Nephron progenitor cell (in vitro differentiated cells): ENCODE measurements at regions not wholly inside any gene's neighbourhood (a gene's known extent, or its start where the extent isn't known, plus 50 kb on each side); places are given as distances from the start of the nearest gene placed in this dataset.
"Not testable (repeated sequence)": the region's sequence is repeated elsewhere in the genome, so short reads cannot be mapped to it uniquely, and the experiment has no call there.

Experiments
- DNase-seq: peaks from one replicate; pipeline ENCODE4 v3.0.0; 2021
- H3K27ac Mint-ChIP-seq: 2 replicates; pipeline ENCODE4 v1.8.0; 2021; ENCODE audit warnings: mild to moderate bottlenecking, moderate library complexity, mixed read lengths
- H3K27me3 Mint-ChIP-seq: 2 replicates; pipeline ENCODE4 v1.8.0; 2021; ENCODE audit warnings: mild to moderate bottlenecking, low read depth, mixed read lengths; ENCODE audit not compliant: poor library complexity
- H3K36me3 Mint-ChIP-seq: 2 replicates; pipeline ENCODE4 v1.8.0; 2021; ENCODE audit warnings: low read depth, mixed read lengths
- H3K4me1 Mint-ChIP-seq: 2 replicates; pipeline ENCODE4 v1.8.0; 2021; ENCODE audit warnings: mixed read lengths
- H3K4me3 Mint-ChIP-seq: 2 replicates; pipeline ENCODE4 v1.8.0; 2021; ENCODE audit warnings: mild to moderate bottlenecking, moderate library complexity, mixed read lengths
- H3K9me3 Mint-ChIP-seq: 2 replicates; pipeline ENCODE4 v1.8.0; 2021; ENCODE audit warnings: mild to moderate bottlenecking, moderate library complexity, mixed read lengths
- TF ChIP-seq, protein P1 (sequence below): fragments of 200-600 bp; sonication (generic); IDR thresholded peaks from 2 replicates; pipeline ENCODE4 v1.5.0; 2021; ENCODE audit warnings: antibody characterized with exemption

DNA sequence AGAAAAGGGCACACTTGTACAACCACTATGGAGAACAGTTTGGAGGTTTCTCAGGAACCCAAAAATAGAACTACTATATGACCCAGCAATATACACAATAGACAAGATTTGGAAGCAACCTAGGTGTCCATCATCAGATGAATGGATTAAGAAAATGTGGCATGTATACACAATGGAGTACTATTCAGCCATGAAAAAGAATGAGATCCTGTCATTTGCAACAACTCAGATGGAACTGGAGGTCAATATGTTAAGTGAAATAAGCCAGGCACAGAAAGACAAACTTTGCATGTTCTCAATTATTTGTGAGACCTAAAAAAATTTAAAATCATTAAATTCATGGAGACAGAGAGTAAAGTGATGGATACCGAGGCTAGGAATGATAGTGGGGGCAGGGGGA, 118.8 kb downstream of the ZNF467 start:
- H3K4me1 Mint-ChIP-seq, result no peaks in the 10 kb centered on the region
- TF ChIP-seq, protein P1, sequence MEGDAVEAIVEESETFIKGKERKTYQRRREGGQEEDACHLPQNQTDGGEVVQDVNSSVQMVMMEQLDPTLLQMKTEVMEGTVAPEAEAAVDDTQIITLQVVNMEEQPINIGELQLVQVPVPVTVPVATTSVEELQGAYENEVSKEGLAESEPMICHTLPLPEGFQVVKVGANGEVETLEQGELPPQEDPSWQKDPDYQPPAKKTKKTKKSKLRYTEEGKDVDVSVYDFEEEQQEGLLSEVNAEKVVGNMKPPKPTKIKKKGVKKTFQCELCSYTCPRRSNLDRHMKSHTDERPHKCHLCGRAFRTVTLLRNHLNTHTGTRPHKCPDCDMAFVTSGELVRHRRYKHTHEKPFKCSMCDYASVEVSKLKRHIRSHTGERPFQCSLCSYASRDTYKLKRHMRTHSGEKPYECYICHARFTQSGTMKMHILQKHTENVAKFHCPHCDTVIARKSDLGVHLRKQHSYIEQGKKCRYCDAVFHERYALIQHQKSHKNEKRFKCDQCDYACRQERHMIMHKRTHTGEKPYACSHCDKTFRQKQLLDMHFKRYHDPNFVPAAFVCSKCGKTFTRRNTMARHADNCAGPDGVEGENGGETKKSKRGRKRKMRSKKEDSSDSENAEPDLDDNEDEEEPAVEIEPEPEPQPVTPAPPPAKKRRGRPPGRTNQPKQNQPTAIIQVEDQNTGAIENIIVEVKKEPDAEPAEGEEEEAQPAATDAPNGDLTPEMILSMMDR, result no peak
- H3K4me3 Mint-ChIP-seq, result no peak overlapping the region

DNA sequence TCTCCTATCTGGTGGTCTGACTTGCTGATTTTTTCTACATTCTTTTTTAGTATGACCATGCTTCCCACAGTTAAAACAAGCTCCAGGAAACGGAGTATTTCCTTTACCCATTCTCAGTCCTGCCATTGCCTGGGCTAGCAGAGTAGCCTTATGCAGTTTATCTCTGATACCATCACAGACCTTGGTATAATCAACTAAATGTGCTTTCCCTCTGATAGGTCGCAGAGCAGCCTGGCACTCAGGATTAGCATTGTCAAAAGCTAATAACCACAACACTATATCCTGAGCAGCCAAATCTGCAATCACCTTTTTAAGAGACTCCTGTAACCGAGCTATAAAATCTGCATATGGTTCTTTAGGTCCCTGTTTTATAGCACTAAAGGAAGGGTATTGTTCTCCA, 123.2 kb downstream of the ZNF467 start:
- H3K4me1 Mint-ChIP-seq, H3K36me3 Mint-ChIP-seq, H3K27ac Mint-ChIP-seq, DNase-seq, H3K4me3 Mint-ChIP-seq: not testable (repeated sequence)
- Mint-ChIP-seq H3K9me3 (peaks cover 39% of the 10 kb centered on the region), H3K27me3 (peaks cover 27% of the 10 kb centered on the region)

More for the DNA sequence above, 118.8 kb downstream of the ZNF467 start:
- H3K9me3 Mint-ChIP-seq, result peaks cover 62% of the 10 kb centered on the region
- no peak for DNase-seq
- no peak overlapping the region for H3K27ac Mint-ChIP-seq
- peaks cover 6% of the 10 kb centered on the region for H3K36me3 Mint-ChIP-seq
- H3K27me3 Mint-ChIP-seq, result peaks cover 39% of the 10 kb centered on the region

DNA sequence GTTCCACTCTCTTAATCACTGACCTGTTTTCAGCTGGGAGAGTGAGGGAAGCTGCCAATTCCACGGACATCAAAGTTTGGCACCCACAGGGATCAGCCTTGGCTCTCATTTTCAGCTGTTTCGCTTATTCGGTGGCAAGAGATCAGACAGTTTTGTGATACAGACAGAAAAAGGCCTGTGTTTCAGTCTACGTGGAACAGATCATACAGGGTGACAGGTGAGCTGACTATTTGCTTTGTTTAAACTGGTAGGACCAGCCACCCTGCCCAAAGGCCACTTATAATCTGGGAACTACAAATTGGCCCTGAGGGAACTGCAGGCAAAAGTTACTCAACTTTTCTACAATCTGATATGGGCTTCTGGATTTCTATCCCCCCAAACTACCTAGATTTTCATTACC, 128.6 kb downstream of the ZNF467 start:
- Mint-ChIP-seq H3K27ac (no peak overlapping the region), H3K36me3 (no peaks in the 10 kb centered on the region), H3K4me1 (no peaks in the 10 kb centered on the region), H3K4me3 (no peak overlapping the region), H3K9me3 (no peaks in the 10 kb centered on the region), H3K27me3 (peaks cover 18% of the 10 kb centered on the region)
- no peak for DNase-seq
- TF ChIP-seq, protein P1, result no peak

DNA sequence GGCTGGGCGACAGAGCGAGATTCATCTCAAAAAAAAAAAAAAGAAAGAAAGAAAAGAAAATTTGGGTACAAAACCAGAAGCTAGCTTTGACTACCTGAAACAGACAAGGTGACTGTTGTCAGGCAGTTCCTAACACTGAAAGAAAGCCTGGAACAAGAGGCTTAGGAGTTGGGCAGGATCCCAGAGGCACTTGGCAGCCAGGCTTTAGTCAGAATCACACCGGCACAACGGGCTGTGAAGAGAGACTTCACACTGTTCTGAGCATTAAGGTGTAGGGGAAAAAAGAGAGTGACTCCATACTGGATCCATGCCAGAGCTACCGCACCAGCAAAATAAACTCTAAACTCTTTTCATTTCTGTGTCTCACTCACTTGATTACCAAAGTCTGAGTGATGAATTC, 130.8 kb downstream of the ZNF467 start:
- no peak for DNase-seq
- Mint-ChIP-seq H3K4me1 (no peaks in the 10 kb centered on the region), H3K9me3 (no peaks in the 10 kb centered on the region), H3K4me3 (no peak overlapping the region), H3K27ac (no peak overlapping the region), H3K36me3 (no peaks in the 10 kb centered on the region), H3K27me3 (peaks cover 19% of the 10 kb centered on the region)
- TF ChIP-seq, protein P1, result no peak

DNA sequence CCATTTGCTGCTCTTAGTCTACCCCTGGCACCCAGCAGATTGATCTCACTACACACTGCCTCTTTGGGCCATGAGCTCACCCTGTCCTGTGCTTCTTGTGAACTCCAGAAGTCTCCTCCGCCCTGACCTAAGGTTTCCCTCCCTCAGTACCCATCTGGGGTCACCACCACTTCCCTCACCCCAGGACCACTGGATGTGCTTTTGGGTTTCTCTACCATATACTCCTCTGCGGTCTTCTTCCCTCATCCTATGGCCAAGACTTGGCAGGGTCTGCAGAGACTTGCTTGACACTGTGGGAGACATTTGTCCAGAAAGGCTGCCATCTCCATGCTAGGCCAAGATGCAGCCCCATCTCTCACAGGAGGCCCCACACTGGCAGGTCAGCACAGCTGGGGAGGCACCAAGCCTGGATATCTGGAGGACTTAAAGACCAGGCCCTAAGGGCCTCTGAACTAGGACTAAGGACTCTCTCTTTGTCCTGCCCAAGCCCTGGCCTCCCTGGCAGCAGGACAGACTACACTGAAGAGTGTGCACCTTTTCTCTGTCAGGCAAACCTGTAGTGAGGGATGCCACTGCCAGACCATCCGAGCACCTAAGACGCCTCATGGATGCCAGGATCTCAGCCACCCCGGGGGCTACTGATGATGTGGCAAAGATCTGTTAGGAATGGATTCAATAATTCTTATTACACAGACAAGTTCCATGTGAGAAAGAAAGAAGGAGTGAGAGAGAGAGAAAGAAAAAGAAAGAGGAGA, 134.6 kb downstream of the ZNF467 start:
- no peak for DNase-seq
- Mint-ChIP-seq H3K4me1 (no peaks in the 10 kb centered on the region), H3K4me3 (no peak overlapping the region), H3K9me3 (no peaks in the 10 kb centered on the region), H3K27ac (no peak overlapping the region), H3K36me3 (no peaks in the 10 kb centered on the region), H3K27me3 (peaks cover 28% of the 10 kb centered on the region)
- TF ChIP-seq, protein P1, result no peak

DNA sequence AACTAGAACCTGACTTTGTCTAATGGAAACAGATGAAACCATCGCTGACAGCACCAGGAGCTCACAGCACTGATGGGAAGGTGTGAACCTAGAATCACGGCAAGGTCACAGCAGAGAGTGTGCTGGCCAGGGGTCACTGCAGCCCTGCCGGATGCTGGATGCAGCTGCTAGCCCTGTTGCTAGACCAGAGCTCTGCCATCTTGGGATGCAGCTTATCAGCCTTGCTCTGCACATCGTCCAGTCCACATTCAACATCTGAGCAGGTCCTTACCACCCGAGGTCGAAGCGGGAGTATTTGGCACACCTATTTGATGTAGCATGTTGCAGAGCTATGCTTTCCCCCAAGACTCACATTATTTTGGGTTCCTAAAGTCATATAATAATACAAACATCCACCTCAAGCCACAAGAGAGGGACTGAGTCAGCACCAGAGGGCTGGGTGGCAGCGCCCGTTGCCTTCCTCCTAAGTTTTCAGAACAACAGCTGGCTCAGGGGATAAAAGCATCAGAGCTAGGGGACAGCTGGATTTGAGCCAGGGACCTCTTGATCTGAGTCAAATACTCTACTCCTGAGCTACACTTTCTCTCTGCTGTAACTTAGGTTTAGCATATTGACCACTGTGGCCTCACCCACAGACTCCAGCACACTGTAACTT, 135.3 kb downstream of the ZNF467 start:
- no peak overlapping the region for H3K4me3 Mint-ChIP-seq
- H3K36me3 Mint-ChIP-seq, result no peaks in the 10 kb centered on the region
- no peak overlapping the region for H3K27ac Mint-ChIP-seq
- H3K9me3 Mint-ChIP-seq, result no peaks in the 10 kb centered on the region
- TF ChIP-seq, protein P1, result no peak
- H3K4me1 Mint-ChIP-seq, result no peaks in the 10 kb centered on the region
- DNase-seq, result no peak
- peaks cover 26% of the 10 kb centered on the region for H3K27me3 Mint-ChIP-seq
